ENCODE measurements at regions not wholly inside any gene's neighbourhood (a gene's known extent, or its start where the extent isn't known, plus 50 kb on each side); places are given as distances from the start of the nearest gene placed in this dataset.

DNA sequence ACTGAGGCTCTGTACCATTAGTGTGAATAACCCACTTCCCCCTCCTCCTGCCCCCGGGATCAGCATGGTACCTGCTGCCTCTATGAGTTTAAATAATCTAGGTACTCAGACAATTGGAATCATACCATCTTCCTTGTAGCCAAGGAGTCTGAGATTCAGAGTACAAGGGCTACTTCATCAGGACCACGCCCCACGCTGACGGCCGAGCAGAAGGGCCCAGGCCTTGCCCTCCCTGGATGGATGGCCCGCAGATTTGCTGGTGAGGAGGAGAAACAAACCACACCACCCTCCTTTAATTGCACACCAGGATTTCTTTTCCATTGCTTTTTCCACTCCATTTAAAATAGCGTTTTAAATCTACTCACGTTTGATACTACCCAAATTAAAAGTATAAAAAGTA, 649.9 kb upstream of the ADARB2 start:
- 63 to 84% methylated on average over 3 to 8 of the region's 8 CpGs for WGBS, 2 donors (ENCODE audit: low coverage in 1 of 2)

DNA sequence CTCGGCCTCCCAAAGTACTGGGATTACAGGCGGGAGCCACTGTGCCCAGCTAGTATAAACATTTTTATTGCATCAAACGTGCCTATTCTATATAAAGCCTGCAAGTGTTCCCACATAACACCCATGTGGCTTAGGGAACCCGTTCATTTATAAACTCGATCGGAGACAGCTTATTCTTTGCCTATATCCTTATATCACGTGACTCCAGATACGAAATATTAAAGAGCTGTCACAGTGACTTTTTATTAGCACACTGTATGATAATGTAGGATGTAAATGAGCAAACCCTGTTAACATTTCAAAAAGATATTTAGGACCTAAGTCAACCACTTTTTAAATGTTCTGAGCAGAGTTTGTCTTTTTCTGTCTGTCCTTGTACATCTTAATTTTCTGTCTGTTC, 642.9 kb upstream of the ADARB2 start:
- peaks cover 8% of the 10 kb centered on the region for H3K27me3 ChIP-seq
- no peak overlapping the region for H3K27ac ChIP-seq
- peaks cover 0 to 4% (median 0%) of the 10 kb centered on the region in 3 donors for H3K9me3 ChIP-seq
- no peak for ATAC-seq
- TF ChIP-seq, protein P1, sequence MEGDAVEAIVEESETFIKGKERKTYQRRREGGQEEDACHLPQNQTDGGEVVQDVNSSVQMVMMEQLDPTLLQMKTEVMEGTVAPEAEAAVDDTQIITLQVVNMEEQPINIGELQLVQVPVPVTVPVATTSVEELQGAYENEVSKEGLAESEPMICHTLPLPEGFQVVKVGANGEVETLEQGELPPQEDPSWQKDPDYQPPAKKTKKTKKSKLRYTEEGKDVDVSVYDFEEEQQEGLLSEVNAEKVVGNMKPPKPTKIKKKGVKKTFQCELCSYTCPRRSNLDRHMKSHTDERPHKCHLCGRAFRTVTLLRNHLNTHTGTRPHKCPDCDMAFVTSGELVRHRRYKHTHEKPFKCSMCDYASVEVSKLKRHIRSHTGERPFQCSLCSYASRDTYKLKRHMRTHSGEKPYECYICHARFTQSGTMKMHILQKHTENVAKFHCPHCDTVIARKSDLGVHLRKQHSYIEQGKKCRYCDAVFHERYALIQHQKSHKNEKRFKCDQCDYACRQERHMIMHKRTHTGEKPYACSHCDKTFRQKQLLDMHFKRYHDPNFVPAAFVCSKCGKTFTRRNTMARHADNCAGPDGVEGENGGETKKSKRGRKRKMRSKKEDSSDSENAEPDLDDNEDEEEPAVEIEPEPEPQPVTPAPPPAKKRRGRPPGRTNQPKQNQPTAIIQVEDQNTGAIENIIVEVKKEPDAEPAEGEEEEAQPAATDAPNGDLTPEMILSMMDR (IDR thresholded peaks at IDR 0.05): no peak
- no peak for TF ChIP-seq EP300 (IDR thresholded peaks at IDR 0.05)
- TF ChIP-seq POLR2A (IDR thresholded peaks at IDR 0.05): no peak
- no peak for TF ChIP-seq POLR2AphosphoS5 (IDR thresholded peaks at IDR 0.05)
- no peaks in the 10 kb centered on the region for H3K36me3 ChIP-seq
- no peaks in the 10 kb centered on the region for H3K4me1 ChIP-seq
- 63 to 84% methylated on average over 5 to 7 of the region's 8 CpGs for WGBS, 2 donors (ENCODE audit: low coverage in 1 of 2)
- H3K4me3 ChIP-seq: no peak overlapping the region

More for the DNA sequence above, 649.9 kb upstream of the ADARB2 start:
- Histone ChIP-seq H3K27ac (no peak overlapping the region), H3K36me3 (no peaks in the 10 kb centered on the region), H3K27me3 (peaks cover 6% of the 10 kb centered on the region), H3K4me1 (no peaks in the 10 kb centered on the region), H3K9me3 (no peaks in the 10 kb centered on the region), H3K4me3 (no peak overlapping the region)
- no peak for ATAC-seq
- no peak for TF ChIP-seq POLR2A (IDR thresholded peaks at IDR 0.05)

DNA sequence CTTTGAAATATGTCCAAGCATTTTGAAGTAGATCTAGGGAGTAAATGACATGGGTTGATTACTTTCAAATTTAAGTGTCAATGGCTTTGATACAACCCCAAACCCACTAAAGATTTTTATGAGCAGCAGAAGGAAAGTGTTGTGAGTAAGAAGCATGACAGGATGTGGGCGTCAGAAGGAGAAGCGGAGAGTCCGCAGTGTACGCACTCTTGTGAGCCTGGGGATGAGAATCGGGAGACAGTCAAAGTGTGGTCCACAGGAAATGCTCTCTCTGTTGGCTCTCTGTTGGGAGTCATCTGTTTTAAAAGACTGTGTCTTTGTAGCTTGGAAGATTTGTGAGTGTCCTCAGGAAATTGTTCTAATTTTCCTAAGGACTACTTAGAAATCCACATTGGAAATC, 629.8 kb upstream of the ADARB2 start:
- no peak for TF ChIP-seq POLR2AphosphoS5 (IDR thresholded peaks at IDR 0.05)
- no peak for TF ChIP-seq EP300 (IDR thresholded peaks at IDR 0.05)
- TF ChIP-seq, protein P1 (IDR thresholded peaks at IDR 0.05): no peak
- TF ChIP-seq POLR2A (IDR thresholded peaks at IDR 0.05): no peak
- no peaks in the 10 kb centered on the region for H3K4me1 ChIP-seq
- 75% methylated on average over 5 of the region's 5 CpGs; no CpG with 5 or more reads in 1 of the 2 donors for WGBS, 2 donors (ENCODE audit: low coverage in 1 of 2)
- no peak overlapping the region for H3K27ac ChIP-seq
- no peak for ATAC-seq
- no peak overlapping the region for H3K4me3 ChIP-seq
- H3K9me3 ChIP-seq: peaks cover 0 to 18% (median 0%) of the 10 kb centered on the region in 3 donors
- H3K27me3 ChIP-seq: peaks cover 17% of the 10 kb centered on the region
- H3K36me3 ChIP-seq: no peaks in the 10 kb centered on the region

DNA sequence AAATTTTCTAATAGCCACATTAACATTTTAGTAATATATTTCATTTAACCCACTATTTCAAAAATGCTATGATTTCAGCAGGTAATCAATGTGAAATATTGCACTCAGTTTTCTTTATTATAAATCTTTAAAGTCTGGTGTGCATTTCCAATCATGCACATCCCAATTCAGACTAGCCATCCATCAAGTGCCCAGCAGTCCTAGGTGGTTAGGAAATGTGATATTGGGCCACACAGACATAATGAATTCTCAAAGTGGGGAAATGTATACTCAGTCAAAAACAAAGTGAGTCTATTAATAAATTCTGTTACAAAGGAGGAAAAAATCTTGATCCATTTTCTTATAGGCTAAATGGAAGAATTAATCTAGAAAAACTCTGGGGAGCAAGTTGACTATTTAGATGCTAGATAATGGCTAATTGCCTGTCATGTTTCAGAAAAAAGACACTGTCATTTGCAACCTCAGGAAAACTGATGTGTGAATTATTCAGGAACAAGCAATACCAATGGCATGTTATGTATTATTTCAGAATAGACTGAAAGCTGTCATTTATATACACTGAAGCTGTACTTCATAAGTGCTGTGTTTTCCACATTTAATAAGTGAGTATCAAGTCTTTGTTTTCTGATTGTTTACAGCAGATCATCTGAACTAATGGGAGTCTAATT, 629.1 kb upstream of the ADARB2 start:
- TF ChIP-seq, protein P1 (IDR thresholded peaks at IDR 0.05): no peak
- TF ChIP-seq POLR2A (IDR thresholded peaks at IDR 0.05): no peak
- no peak for TF ChIP-seq POLR2AphosphoS5 (IDR thresholded peaks at IDR 0.05)
- no peak for TF ChIP-seq EP300 (IDR thresholded peaks at IDR 0.05)
- no peak for ATAC-seq
- Histone ChIP-seq H3K4me1 (no peaks in the 10 kb centered on the region), H3K27me3 (peaks cover 17% of the 10 kb centered on the region), H3K4me3 (no peak overlapping the region), H3K27ac (no peak overlapping the region), H3K36me3 (no peaks in the 10 kb centered on the region), H3K9me3 (peaks cover 0 to 18% (median 0%) of the 10 kb centered on the region in 3 donors)

DNA sequence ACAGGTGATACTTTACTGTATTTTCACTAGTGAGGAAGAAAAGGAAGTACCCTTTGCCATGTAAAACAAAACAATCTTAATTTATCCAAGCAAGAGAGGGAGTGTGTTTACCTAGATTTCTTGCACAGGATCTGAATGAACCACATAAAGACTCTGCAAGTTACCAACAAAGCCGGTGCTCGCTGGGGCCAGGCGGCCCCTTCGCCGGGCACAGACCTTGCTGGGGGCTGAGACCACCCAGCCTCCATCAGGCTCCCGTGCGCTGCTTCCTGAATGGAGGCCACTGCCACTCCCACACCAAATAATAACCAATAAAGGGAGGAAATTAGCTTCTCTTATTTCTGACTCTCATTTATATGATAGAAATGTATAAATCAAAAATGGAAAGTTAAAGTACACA, 625.0 kb upstream of the ADARB2 start:
- no peak overlapping the region for H3K4me3 ChIP-seq
- H3K27me3 ChIP-seq: peaks cover 16% of the 10 kb centered on the region
- no peaks in the 10 kb centered on the region for H3K4me1 ChIP-seq
- TF ChIP-seq, protein P1 (IDR thresholded peaks at IDR 0.05): no peak
- no peak for TF ChIP-seq POLR2AphosphoS5 (IDR thresholded peaks at IDR 0.05)
- no peak for TF ChIP-seq EP300 (IDR thresholded peaks at IDR 0.05)
- TF ChIP-seq POLR2A (IDR thresholded peaks at IDR 0.05): no peak
- ATAC-seq: no peak
- 62 to 76% methylated on average over 2 to 7 of the region's 7 CpGs for WGBS, 2 donors (ENCODE audit: low coverage in 1 of 2)
- H3K36me3 ChIP-seq: no peaks in the 10 kb centered on the region
- no peaks in the 10 kb centered on the region for H3K9me3 ChIP-seq
- no peak overlapping the region for H3K27ac ChIP-seq
